ENCODE measurements at regions not wholly inside any gene's neighbourhood (a gene's known extent, or its start where the extent isn't known, plus 50 kb on each side); places are given as distances from the start of the nearest gene placed in this dataset.

- TF ChIP-seq POLR2G (IDR thresholded peaks at IDR 0.05; ENCODE audit: low read depth, low read length) (no peak), BRCA1 (IDR thresholded peaks at IDR 0.05) (no peak), BRCA1 (CRISPR knock-in tag; IDR thresholded peaks at IDR 0.05) (no peak)
Measured at GRCh38 chr3:13197795-13198194, 124.6 kb upstream of the IQSEC1 start.

Data from K562 (cell line).